Subcutaneous abdominal adipose tissue (tissue), 5 donors: ENCODE measurements at regions not wholly inside any gene's neighbourhood (a gene's known extent, or its start where the extent isn't known, plus 50 kb on each side); places are given as distances from the start of the nearest gene placed in this dataset.
A peak's percentile ranks its signal among the peaks of the same experiment; 100 is the strongest.
"Not testable (repeated sequence)": the region's sequence is repeated elsewhere in the genome, so short reads cannot be mapped to it uniquely, and the experiment has no call there.

ENCODE experiments used
- H3K27ac ChIP-seq: one replicate; pipeline ENCODE4 v1.7.0; 2013; ENCODE audit warnings: low read depth, mild to moderate bottlenecking, inconsistent platforms, low read length, moderate library complexity
- H3K27me3 ChIP-seq, 5 donors: one replicate each; pipeline ENCODE4 v1.7.0; 2013; ENCODE audit warnings: low read length in 5 of 5, inconsistent platforms in 1 of 5; ENCODE audit not compliant: control insufficient read depth in 5 of 5, insufficient read depth in 4 of 5
- H3K36me3 ChIP-seq, 5 donors: one replicate each; pipeline ENCODE4 v1.7.0; 2013; ENCODE audit warnings: low read length in 5 of 5; ENCODE audit not compliant: control insufficient read depth in 5 of 5, insufficient read depth in 5 of 5
- H3K4me1 ChIP-seq, 5 donors: one replicate each; pipeline ENCODE4 v1.7.0; 2013; ENCODE audit warnings: low read length in 5 of 5, mild to moderate bottlenecking in 3 of 5, moderate library complexity in 1 of 5; ENCODE audit not compliant: control insufficient read depth in 5 of 5, insufficient read depth in 5 of 5
- H3K4me3 ChIP-seq, 5 donors: one replicate each; pipeline ENCODE4 v1.7.0; 2013; ENCODE audit warnings: low read length in 5 of 5, low read depth in 1 of 5
- H3K9ac ChIP-seq, 5 donors: one replicate each; pipeline ENCODE4 v1.7.0; 2013; ENCODE audit warnings: low read length in 5 of 5, mild to moderate bottlenecking in 4 of 5, moderate library complexity in 3 of 5
- H3K9me3 ChIP-seq, 5 donors: one replicate each; pipeline ENCODE4 v1.7.0; 2013; ENCODE audit warnings: low read length in 5 of 5; ENCODE audit not compliant: control insufficient read depth in 5 of 5
- donor health status: healthy.
- donor health status: healthy.
- donor health status: healthy.
- donor health status: healthy.
- donor health status: healthy.

DNA sequence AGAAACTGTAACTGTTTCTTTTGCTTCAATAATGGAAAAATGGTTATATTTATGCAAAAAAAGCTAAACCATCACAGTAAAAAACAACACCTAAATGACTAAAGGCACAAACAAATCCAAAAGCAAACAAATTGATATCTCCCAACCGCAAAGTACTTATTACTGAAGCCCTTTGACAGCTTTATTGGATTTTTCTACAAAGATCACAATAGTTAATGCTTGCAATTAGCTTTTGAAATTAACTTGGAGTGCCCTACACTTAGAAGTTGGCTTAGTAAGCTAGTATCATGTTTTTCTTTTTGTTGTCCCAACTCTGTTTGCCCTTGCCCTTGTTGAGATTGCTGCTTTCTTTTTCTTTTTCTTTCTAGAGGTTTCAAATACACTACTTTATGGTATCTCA is 257.5 kb downstream of the INHBA start:
- Histone ChIP-seq H3K4me3 (no peak overlapping the region), H3K9me3 (no peaks in the 10 kb centered on the region), H3K4me1 (peaks cover 0 to 25% (median 18%) of the 10 kb centered on the region in 5 donors), H3K27me3 (no peaks in the 10 kb centered on the region), H3K27ac (no peak overlapping the region), H3K9ac (no peak overlapping the region), H3K36me3 (no peaks in the 10 kb centered on the region)

DNA sequence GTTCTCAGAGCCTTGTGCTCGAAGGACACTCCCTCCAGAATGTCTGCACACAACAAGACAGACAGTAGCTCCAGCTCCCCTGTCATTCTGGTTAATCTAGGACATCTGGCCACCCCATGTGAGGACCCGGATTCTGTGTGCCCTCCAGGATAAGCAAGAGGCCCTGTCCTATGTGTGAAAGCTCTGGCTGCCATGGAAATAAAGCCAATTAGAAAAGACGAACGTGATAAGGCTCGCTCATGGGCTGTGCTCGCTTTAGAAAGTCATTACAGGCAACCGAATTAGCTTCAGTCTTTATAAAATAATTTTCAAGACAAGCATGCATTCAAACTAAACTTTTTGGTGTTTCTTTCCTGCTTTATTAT is 263.4 kb downstream of the INHBA start:
- no peaks in the 10 kb centered on the region for H3K27me3 ChIP-seq
- H3K4me3 ChIP-seq = no peak overlapping the region
- no peak overlapping the region for H3K9ac ChIP-seq
- H3K36me3 ChIP-seq = no peaks in the 10 kb centered on the region
- no peak overlapping the region for H3K27ac ChIP-seq
- H3K9me3 ChIP-seq = peaks cover 0 to 4% (median 0%) of the 10 kb centered on the region in 5 donors
- H3K4me1 ChIP-seq = peaks cover 0 to 31% (median 20%) of the 10 kb centered on the region in 5 donors

GRCh38 chr7:41438705-41439514 is 264.0 kb downstream of the INHBA start:
- H3K4me1 ChIP-seq = peaks cover 0 to 31% (median 20%) of the 10 kb centered on the region in 5 donors
- peak overlapping the region; percentile 51 for H3K27ac ChIP-seq
- no peaks in the 10 kb centered on the region for H3K27me3 ChIP-seq
- H3K9ac ChIP-seq = no peak overlapping the region
- H3K36me3 ChIP-seq = no peaks in the 10 kb centered on the region
- no peak overlapping the region for H3K4me3 ChIP-seq
- peaks cover 0 to 4% (median 0%) of the 10 kb centered on the region in 5 donors for H3K9me3 ChIP-seq

DNA sequence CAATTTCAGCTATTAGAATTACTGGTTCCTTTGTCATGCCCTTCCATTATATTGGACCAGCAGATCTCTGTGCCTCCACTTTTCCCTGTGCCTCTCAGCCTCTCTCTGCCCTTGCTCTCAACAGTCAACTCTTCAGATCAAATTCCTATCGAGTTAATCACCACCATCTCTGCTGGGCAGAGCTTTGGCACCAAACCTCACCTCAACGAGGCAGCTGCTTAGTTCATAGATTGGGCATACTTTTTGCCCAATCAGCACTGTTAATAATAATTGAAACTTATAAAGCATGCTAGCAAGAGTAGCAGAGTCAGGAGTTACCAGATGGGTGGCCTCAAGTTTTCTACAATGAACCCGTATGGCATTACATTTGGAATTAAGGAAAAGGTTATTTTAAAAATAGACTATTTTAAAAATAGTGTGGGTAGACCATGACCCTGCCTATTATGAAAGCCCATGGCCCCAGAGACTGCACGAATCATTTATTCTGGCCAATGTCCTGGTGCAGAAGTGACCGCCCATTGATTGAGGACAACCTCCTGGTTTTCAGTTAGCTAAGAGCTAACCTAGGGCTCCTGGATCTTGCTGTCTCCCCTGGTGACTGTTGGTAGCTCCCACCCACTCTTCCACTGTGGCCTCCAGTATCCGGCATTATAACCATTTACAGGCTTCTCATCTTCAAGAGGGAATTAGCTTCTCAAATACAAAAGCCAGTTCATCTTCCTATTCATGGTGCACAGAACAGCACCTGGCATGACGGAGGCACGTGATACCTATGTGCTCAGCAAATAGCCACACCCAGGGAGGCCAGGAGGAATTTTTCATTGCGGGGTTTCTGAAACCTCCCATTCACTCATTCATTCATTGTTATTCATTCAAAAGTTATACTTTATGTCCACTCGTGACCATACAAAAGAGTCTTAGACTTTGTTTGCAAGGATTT is 265.4 kb downstream of the INHBA start:
- Histone ChIP-seq H3K36me3 (no peaks in the 10 kb centered on the region), H3K27me3 (no peaks in the 10 kb centered on the region), H3K4me3 (no peak overlapping the region), H3K9me3 (peaks cover 0 to 4% (median 0%) of the 10 kb centered on the region in 5 donors), H3K27ac (peak overlapping the region; percentile 51), H3K9ac (peak overlapping the region in 1 of 5 donors; percentile 22), H3K4me1 (peaks cover 0 to 31% (median 20%) of the 10 kb centered on the region in 5 donors)

DNA sequence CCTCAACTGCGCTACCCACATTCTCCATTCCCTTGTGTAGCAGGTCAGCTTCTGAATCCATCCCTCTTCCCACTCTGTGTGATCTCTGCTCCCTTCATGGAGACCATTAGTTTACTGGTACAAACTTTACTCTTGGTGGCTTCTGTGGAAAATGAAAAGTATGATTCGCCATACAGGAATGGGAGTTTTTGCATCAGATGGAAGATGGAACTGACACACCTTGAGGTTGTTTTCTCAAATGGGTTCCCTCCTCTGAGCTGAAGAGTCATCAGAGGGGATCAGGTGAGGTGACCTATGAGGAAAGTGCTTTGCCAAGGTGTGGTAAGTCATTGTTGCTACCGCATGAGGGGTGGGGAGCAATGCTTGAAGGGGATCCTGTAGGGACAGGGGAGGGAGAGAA is 266.8 kb downstream of the INHBA start:
- Histone ChIP-seq H3K4me3 (no peak overlapping the region), H3K27ac (no peak overlapping the region), H3K36me3 (no peaks in the 10 kb centered on the region), H3K9ac (no peak overlapping the region), H3K27me3 (no peaks in the 10 kb centered on the region), H3K4me1 (peaks cover 0 to 31% (median 20%) of the 10 kb centered on the region in 5 donors), H3K9me3 (peaks cover 0 to 4% (median 0%) of the 10 kb centered on the region in 5 donors)

DNA sequence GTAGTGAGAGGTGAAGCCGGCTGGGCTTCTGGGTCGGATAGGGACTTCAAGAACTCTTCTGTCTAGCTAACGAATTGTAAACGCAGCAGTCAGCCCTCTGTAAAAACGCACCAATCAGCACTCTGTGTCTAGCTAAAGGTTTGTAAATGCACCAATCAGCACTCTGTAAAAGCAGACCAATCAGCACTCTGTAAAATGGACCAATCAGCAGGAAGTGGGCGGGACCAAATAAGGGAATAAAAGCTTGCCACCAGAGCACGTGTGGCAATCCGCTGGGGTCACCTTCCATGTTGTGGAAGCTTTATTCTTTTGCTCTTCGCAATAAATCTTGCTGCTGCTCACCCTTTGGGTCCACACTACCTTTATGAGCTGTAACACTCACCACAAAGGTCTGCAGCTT is 267.9 kb downstream of the INHBA start:
- not testable (repeated sequence) for H3K9me3 ChIP-seq, H3K27ac ChIP-seq, H3K27me3 ChIP-seq, H3K9ac ChIP-seq, H3K4me3 ChIP-seq, H3K36me3 ChIP-seq
- peaks cover 0 to 31% (median 20%) of the 10 kb centered on the region in 5 donors for H3K4me1 ChIP-seq

DNA sequence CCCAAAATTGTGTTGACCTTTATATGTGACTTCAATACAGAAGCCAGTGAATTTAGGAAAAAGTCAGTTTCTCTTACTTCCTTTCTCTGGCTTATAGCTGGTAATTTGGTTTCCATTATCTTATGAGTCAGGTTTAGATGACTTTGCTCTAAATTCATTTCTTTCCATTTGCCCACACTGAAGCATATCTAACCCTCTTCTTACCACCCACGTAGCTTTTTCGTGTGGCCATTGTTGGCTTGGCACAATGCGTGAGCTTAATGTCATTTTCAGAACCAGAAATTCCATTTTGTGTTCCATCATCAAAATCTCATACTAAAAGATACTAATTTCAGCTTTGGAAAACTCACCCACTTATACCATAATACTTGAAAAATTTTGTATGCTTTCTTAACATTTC is 271.2 kb downstream of the INHBA start:
- Histone ChIP-seq H3K4me3 (no peak overlapping the region), H3K27me3 (no peaks in the 10 kb centered on the region), H3K27ac (no peak overlapping the region), H3K4me1 (peaks cover 0 to 7% (median 0%) of the 10 kb centered on the region in 5 donors), H3K36me3 (no peaks in the 10 kb centered on the region), H3K9me3 (peaks cover 0 to 4% (median 0%) of the 10 kb centered on the region in 5 donors), H3K9ac (no peak overlapping the region)

GRCh38 chr7:41428381-41428780 is 274.5 kb downstream of the INHBA start:
- peaks cover 0 to 6% (median 0%) of the 10 kb centered on the region in 5 donors for H3K4me1 ChIP-seq
- H3K27ac ChIP-seq = no peak overlapping the region
- H3K4me3 ChIP-seq = no peak overlapping the region
- no peaks in the 10 kb centered on the region for H3K36me3 ChIP-seq
- no peaks in the 10 kb centered on the region for H3K27me3 ChIP-seq
- no peaks in the 10 kb centered on the region for H3K9me3 ChIP-seq
- no peak overlapping the region for H3K9ac ChIP-seq

DNA sequence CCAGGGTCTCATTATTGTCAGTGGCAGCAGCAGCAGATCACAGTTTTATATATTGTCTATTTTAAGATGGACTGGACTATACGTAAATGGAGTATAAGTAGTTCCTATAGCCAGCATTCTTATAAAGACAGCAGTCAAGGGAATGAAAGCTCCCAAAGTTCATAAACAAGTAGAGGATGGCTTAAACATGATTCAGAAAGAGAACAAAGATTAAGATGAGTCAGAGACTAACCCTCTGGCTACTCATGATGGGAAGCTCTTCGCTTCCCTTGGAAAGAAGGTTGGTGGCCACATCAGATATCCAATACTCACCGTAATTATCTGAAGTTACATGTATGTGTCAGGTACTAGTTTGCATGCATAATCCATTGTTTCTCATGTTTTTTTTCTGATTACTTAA is 277.0 kb downstream of the INHBA start:
- no peaks in the 10 kb centered on the region for H3K36me3 ChIP-seq
- H3K4me1 ChIP-seq = peaks cover 0 to 6% (median under 1%) of the 10 kb centered on the region in 5 donors
- no peak overlapping the region for H3K27ac ChIP-seq

GRCh38 chr7:41421056-41421455 is 281.8 kb downstream of the INHBA start:
- Histone ChIP-seq H3K36me3 (no peaks in the 10 kb centered on the region), H3K27me3 (no peaks in the 10 kb centered on the region), H3K27ac (no peak overlapping the region), H3K9me3 (no peaks in the 10 kb centered on the region), H3K9ac (no peak overlapping the region), H3K4me1 (peaks cover 0 to 6% (median 0%) of the 10 kb centered on the region in 5 donors), H3K4me3 (no peak overlapping the region)

More for the DNA sequence above, 277.0 kb downstream of the INHBA start:
- Histone ChIP-seq H3K9ac (no peak overlapping the region), H3K4me3 (no peak overlapping the region), H3K9me3 (no peaks in the 10 kb centered on the region), H3K27me3 (no peaks in the 10 kb centered on the region)
